ENCODE measurements at regions not wholly inside any gene's neighbourhood (a gene's known extent, or its start where the extent isn't known, plus 50 kb on each side); places are given as distances from the start of the nearest gene placed in this dataset.

GRCh38 chr11:38252620-38253019, 1654.6 kb upstream of the RAG2 start:
- H3K27me3 ChIP-seq (ENCODE audit: insufficient read depth, low read length): no peaks in the 10 kb centered on the region
- no peaks in the 10 kb centered on the region for H3K9me3 ChIP-seq (ENCODE audit: low read depth, low read length)
- no peak overlapping the region for H3K4me2 ChIP-seq (ENCODE audit: insufficient read depth, low read length)
- no peaks in the 10 kb centered on the region for H3K4me1 ChIP-seq (ENCODE audit: insufficient read depth, low read length)
- no peak for TF ChIP-seq CTCF (IDR thresholded peaks at IDR 0.05; ENCODE audit: extremely low read depth, low read depth, low read length)
- no peaks in the 10 kb centered on the region for H3K79me2 ChIP-seq (ENCODE audit: insufficient read depth, low read length)
- H4K20me1 ChIP-seq (ENCODE audit: insufficient read depth, low read length): no peaks in the 10 kb centered on the region
- H3K27ac ChIP-seq (ENCODE audit: low read depth, low read length): no peak overlapping the region
- no peaks in the 10 kb centered on the region for H3K36me3 ChIP-seq (ENCODE audit: insufficient read depth, low read length)
- DNase-seq (ENCODE audit: insufficient read length, low spot score, missing footprints): no peak
- H2AFZ ChIP-seq (ENCODE audit: low read length): no peak overlapping the region
- no peak overlapping the region for H3K4me3 ChIP-seq (ENCODE audit: insufficient read depth, low read length)

- Histone ChIP-seq H3K27me3 (ENCODE audit: insufficient read depth, low read length) (no peaks in the 10 kb centered on the region), H4K20me1 (ENCODE audit: insufficient read depth, low read length) (no peaks in the 10 kb centered on the region), H3K79me2 (ENCODE audit: insufficient read depth, low read length) (no peaks in the 10 kb centered on the region), H3K4me1 (ENCODE audit: insufficient read depth, low read length) (no peaks in the 10 kb centered on the region), H3K9me3 (ENCODE audit: low read depth, low read length) (no peaks in the 10 kb centered on the region), H3K4me2 (ENCODE audit: insufficient read depth, low read length) (no peak overlapping the region), H3K4me3 (ENCODE audit: insufficient read depth, low read length) (no peak overlapping the region), H2AFZ (ENCODE audit: low read length) (no peak overlapping the region), H3K27ac (ENCODE audit: low read depth, low read length) (no peak overlapping the region), H3K36me3 (ENCODE audit: insufficient read depth, low read length) (no peaks in the 10 kb centered on the region)
- no peak for DNase-seq (ENCODE audit: insufficient read length, low spot score, missing footprints)
- TF ChIP-seq CTCF (IDR thresholded peaks at IDR 0.05; ENCODE audit: extremely low read depth, low read depth, low read length): no peak
Observed at GRCh38 chr11:38246451-38246850, 1648.4 kb upstream of the RAG2 start.

GRCh38 chr11:38226684-38227083, 1628.6 kb upstream of the RAG2 start:
- no peak for DNase-seq (ENCODE audit: insufficient read length, low spot score, missing footprints)
- Histone ChIP-seq H3K4me3 (ENCODE audit: insufficient read depth, low read length) (no peak overlapping the region), H3K79me2 (ENCODE audit: insufficient read depth, low read length) (no peaks in the 10 kb centered on the region), H3K27ac (ENCODE audit: low read depth, low read length) (no peak overlapping the region), H3K9me3 (ENCODE audit: low read depth, low read length) (peaks cover 6% of the 10 kb centered on the region), H2AFZ (ENCODE audit: low read length) (no peak overlapping the region), H3K27me3 (ENCODE audit: insufficient read depth, low read length) (no peaks in the 10 kb centered on the region), H3K36me3 (ENCODE audit: insufficient read depth, low read length) (no peaks in the 10 kb centered on the region), H3K4me1 (ENCODE audit: insufficient read depth, low read length) (no peaks in the 10 kb centered on the region), H4K20me1 (ENCODE audit: insufficient read depth, low read length) (no peaks in the 10 kb centered on the region), H3K4me2 (ENCODE audit: insufficient read depth, low read length) (no peak overlapping the region)
- no peak for TF ChIP-seq CTCF (IDR thresholded peaks at IDR 0.05; ENCODE audit: extremely low read depth, low read depth, low read length)

GRCh38 chr11:38221295-38221694, 1623.3 kb upstream of the RAG2 start:
- Histone ChIP-seq H3K4me2 (ENCODE audit: insufficient read depth, low read length) (no peak overlapping the region), H3K9me3 (ENCODE audit: low read depth, low read length) (peaks cover 5% of the 10 kb centered on the region), H3K27ac (ENCODE audit: low read depth, low read length) (no peak overlapping the region), H2AFZ (ENCODE audit: low read length) (no peak overlapping the region), H3K79me2 (ENCODE audit: insufficient read depth, low read length) (no peaks in the 10 kb centered on the region), H3K4me1 (ENCODE audit: insufficient read depth, low read length) (no peaks in the 10 kb centered on the region), H4K20me1 (ENCODE audit: insufficient read depth, low read length) (no peaks in the 10 kb centered on the region), H3K27me3 (ENCODE audit: insufficient read depth, low read length) (no peaks in the 10 kb centered on the region), H3K36me3 (ENCODE audit: insufficient read depth, low read length) (no peaks in the 10 kb centered on the region), H3K4me3 (ENCODE audit: insufficient read depth, low read length) (no peak overlapping the region)
- DNase-seq (ENCODE audit: insufficient read length, low spot score, missing footprints): no peak
- no peak for TF ChIP-seq CTCF (IDR thresholded peaks at IDR 0.05; ENCODE audit: extremely low read depth, low read depth, low read length)

Data from osteoblast (primary cell).